NOMO-1 treated with DMSO at 0.1 percent for 48 hours (cell line): ENCODE measurements at regions not wholly inside any gene's neighbourhood (a gene's known extent, or its start where the extent isn't known, plus 50 kb on each side); places are given as distances from the start of the nearest gene placed in this dataset.

Source experiments
- DNase-seq: peaks from one replicate; lab custom pipeline; 2025; ENCODE audit not compliant: unreplicated experiment; lab: John Stamatoyannopoulos, UW

DNA sequence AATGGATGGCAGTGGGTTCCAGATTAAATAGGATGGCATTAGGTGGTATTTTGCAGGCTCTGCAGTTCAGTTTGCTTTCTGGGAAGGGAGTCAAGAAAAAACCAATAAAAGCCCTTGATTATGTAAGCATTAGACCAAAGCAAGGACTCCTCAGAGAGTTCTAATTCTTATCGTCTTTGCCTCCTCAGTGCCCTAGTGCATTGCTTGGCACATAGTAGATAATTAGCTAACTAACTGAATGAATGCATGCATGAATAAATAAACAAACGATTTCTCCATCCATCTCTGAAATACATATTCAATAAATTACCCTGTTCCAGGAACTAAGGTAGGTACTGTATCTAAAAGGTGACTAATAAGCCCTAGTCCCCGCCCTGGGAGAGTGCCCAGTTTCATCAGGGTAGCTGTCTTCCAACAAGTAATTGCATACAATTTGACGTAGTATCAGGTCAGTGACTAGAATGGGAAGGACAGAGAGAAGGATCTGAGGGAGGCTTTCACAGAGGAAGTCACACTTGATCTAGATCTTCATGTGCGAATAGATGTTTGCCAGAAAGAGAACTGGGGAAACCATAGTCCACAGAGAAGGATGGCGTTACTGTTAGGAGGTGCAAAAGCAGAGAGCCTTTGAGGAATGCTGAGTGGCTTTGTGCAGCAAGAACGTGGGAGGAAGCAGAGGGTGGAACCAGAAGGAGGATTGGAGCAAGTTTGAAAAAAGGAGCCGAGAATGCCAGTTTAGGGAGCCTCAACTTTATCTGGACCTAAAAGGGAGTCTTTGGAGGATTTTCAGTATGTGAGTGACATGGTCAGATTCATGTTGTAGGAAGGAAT, 111.4 kb downstream of the TBX19 start:
- DNase-seq, result no peak

DNA sequence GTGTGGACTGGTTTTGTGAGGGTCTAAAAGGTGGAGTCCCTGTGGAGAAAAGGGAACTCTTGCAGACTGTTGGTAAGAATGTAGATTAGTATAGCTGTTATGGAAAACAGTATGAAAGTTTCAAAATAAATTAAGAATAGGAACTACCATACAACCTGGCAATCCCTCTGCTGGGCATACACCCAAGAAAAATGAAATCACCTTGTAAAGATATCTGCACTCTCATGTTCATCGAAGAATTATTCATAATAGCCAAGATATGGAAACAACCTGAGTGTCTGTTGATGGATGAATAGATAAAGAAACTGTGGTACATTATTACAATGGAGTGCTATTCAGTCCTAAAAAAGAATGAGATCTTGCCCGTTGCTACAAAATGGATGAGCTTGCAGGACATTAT, 109.6 kb downstream of the TBX19 start:
- DNase-seq, result no peak

DNA sequence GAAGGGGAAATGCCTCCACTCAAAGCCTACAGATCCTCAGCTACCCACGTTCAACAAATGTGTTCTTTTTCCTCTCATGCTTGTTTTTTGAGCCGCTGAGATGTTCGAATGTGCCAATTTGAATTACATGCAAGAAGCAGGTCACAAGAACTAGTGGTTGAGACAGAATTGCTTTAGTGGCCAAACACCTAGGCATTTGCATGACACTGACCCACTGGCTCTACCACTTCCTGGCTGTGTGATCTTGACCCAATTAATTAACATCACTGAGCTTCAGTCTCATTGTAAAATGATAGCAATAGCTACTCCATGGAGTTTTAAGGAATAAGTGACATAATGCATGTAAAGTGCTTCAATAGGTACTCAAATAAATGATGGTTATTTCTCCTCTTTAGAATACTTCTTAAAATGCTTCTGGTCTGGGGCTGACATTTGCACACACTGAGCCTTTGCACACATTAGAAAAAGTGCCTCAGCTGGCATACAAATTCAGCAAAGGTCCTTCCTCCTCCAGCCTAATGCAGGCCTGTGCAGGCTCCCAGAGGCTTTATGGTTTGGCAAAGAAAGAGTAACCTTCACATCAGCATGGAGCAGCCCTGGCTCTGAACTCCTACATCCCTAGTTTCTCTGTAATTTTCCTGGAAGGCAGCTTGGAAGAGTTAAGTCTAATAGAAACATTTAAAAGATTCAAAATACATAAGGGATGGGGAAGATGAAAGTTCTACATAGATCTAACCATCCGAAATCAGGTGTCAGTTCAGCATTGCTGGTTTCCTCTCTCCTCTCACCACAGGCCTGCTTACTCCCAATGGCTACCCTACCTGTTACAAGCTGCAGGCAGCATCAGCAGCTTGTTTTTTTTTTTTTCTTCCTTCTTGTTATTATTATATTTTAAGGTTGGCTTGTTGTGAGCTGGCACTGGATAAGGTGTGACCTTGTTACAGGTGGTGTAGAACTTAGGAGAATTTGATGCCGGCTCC, 107.4 kb downstream of the TBX19 start:
- DNase-seq, result no peak

DNA sequence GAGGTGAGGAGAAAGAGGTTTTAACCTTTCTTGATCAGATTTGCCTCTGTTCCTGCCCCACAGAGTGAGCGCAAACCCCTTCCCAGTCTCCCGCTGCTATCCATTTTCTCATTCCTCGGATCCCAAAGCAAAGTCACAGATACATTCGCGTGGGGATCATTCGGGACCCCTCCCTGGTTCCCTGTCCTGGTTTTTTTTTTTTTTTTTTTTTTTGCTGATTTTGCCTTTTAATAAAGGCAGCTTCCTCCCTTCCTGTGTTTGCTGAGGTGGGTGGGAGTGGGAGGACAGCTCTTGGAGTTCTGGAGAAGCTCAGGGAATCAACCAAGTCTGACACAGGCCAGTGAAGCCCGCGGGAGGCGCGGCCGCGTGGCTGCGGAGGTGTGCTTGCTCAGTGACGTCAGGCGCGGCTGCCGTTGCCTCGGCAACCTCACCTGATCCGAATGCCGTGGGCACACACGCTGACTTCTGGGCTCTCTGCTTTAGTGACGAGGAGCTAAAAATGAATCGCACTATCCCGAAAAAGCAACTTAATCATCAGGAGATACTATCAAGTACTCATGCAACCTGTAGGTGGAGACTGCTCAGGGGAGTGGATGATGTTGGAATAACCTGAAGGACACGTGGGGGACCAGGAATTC, 106.4 kb downstream of the TBX19 start:
- DNase-seq, result no peak

DNA sequence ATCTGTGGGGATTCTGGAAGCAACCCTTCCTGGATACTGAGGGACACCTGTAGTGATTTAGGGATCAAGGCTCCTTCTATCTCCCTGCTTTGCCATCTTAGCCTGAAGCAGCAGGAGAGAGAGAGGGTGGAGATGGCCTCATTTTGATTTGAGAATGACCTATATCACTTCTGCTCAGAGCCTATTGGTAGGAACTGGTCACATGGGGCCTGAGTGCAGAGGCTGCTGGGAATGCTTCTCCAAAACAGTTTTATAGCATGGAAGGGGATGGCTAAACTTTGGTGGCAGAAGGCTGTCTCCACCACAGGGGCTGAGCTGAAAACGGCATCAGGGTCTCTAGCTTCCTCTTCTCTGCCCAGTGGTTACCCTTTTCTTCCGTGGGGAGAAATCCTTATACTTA, 105.8 kb downstream of the TBX19 start:
- no peak for DNase-seq

DNA sequence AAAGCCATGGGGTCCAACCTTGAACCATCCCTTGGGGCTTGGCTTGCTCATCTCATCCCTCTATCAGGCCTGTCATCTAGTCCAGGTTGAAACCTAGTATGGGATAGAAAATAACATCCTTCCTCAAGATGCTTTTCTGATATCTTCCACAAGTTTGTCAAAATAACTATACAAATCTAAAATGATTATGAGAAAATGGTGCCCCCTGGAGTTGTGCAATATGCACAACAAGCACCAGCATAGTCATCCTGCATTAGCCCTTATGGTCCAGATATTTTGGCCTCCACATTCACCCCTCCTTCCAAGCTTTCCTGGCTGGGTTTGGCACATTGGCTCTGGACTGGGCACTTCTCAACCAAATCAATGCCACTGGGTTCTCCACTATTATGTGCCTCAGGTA, 101.2 kb downstream of the TBX19 start:
- no peak for DNase-seq

DNA sequence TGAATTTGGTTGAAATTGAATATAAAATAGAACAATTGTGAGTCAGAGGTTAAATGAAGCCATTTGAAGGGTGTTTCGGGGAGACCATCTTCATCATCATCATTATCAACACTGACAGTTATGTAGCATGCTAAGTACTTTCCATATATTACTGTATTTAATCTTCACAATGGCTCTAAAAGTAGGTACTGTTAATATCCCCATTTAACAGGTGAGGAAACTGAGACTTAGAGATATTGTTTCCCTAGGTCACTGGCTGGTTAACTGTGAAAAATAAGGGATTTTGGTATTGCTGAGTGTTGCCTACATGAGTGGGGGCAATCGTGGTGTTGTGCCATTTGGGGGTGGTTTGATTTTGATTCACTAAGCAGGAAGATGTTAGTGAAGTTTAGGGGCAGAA, 100.3 kb downstream of the TBX19 start:
- no peak for DNase-seq

DNA sequence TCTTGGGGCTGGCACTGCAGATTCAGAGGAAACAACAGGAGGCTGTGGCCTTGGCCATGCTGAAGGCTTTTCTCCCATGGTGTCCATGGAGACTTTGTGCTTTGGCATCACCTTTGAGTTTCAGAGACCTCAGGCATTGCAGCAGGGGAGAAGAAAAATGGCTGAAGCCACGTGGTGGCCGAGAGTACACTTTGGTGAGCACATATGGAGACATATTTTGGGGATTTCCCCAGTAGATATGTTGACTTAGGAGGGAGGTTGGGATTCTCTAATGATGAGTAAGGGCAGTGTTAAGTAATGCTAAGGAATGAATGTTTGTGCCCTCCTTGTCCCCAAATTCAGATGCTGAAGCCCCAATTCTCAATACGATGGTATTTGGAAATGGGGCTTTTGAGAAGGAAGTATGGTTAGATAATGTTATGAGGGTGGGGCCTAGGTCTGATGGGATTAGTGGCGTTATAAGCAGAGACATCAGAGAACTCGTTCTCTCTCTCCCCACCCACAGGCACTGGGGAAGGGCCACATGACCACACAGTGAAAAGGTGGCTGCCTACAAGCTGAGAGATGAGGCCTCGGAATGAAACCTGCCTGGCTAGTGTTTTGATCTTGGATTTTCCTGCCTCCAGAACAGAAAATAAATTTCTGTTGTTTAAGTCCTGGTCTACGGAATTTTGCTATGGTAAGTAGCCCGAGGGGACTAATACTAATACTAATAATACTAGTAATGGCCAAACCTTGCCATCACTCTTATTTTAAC, 98.6 kb downstream of the TBX19 start:
- DNase-seq, result no peak

DNA sequence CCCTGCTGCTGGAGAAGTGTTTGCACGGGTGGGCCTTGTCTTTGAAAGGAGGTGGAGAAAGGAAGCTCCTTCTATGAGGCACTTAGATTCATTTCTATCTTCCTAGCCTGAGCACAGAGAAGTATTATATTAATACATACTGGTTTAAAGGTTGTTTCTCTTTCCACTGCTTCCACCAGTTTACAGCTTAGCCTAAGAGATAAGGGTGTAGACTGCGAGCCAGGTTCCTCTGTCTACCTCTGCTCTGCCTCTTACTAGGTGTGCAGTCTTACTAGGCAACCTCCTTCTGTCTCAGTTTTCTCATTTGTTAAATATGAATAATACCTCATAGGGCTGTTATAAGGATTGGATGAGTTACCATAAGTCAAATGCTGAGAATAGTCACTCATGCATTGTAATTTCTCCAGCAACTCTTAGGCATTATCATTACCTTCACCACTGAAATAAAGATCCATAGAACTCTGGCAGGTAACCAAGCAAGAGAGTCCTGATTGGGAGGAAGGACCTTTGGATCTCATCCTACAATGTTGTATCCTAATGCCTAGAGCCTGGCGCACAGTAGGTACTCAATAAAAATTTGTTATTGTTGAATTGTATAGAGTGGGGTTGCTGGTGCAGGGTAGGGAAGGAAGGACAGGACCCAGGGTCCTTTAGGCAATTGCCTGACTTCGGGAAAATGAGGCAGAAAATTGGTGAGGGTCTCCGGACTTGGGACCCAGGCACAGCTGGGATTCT, 95.1 kb downstream of the TBX19 start:
- DNase-seq, result no peak

DNA sequence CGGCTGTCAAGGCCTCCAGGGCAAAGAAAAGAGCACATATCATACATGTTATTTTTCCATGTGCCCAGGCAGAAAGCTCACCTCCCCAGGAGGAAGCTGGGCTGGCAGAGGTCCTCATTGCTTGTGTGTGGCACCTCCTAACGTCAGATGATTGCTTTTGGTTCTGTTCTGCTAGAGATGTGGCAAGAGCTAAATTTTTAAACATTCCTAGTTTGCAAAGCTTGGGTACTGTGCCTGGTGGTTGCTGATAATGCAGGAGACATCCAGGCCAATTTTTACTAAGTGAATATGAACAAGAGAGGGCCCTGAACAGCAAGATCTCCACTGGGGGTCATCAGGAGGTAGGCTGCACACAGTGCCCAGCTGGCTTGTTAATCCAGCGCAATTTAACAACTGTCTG, 93.9 kb downstream of the TBX19 start:
- DNase-seq, result no peak

DNA sequence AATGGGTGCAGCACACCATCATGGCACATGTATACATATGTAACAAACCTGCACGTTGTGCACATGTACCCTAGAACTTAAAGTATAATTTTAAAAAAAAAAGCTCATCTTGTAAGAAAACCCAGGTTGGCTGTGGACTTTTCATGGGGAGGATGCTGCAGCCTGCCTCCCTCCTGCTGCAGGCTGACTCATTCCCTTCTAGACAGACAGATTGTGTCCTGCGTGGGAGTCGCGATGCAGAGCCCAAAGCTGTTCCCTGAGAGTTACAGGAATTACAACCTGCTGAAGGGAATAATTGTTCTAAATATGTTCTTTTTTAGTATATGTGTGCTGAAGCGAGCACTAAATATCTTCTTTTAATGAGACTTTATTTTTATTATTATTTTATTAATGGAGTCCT, 93.2 kb downstream of the TBX19 start:
- DNase-seq, result no peak

DNA sequence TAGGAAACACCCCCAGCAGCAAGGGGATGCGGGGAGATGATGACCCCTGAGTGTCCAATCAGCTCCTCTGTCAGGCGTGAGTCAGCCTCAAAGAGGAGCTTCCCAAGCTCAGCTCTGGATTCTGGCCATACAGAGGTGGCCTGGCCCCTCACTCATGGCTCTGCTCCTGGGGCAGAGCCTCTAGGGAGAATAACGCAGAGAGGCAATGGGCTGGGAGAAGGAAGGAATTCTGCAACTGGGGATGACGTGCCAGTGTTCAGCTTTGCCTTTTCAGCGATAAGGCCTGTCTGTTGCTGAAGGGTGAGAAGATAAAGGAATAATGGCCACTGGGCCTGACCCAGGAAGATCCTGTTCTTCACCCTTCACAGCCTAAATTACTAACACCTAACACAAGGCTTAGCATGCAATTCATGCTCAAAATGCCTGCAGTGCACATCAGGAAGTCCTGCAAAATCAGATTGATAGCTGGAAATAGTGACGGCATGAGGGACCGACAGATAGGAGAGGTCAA, 92.2 kb downstream of the TBX19 start:
- no peak for DNase-seq

DNA sequence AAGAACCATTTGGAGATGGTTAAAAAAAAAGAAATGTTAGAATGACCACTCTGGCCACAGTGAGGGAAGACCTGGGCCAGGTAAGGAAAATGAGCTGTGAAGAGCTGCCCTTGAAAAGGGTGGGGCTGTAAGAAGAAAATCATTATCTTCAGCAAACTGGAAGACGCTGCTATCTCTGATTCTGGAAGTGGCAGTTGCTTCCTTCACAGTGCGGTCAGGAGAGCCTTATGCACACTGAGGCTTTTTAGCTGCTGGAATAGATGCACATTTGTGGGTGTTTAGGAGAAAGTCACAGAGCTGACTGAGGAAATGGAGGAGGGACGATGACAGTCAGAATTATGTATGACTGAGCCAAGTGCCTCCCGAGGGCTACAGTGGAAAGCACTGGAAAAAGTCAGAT, 91.6 kb downstream of the TBX19 start:
- DNase-seq, result no peak

DNA sequence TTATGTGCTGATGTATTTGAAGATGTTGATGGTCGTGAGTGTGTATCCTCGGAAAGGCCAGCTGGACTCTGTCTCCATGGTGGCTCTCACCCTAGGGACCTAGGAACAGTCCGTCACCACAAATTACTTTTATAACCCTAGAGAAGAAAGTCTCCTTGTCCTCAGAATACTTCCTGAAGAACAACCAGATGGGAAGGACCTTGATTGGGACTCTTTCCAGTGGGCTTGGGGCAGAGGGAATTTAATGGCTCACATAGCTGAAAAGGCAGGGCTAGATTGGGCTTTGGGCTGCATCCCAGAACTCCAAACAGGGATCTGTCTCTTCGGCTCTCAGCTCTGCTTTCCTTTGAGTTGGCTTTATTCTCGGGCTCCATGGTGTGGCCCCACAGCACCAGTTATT, 90.8 kb downstream of the TBX19 start:
- no peak for DNase-seq

DNA sequence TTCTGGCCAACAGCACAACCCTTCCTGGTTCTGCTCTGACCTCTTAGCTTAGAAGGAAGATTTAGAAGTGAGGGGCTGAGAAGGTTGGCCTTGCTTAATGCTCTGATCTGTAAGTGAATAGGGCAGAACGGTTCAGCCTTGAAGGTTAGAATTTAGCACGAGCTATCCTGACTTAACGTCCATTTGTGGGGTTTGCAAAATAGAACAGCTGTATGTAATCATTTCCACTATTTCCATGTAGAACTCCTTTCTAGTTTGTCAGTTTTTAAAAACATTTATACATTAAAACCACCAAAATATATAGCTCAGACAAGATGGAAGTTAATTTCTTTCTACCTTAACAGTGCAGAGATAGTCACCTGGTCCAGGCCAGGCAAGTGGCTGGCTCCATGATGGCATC, 89.9 kb downstream of the TBX19 start:
- DNase-seq, result no peak

DNA sequence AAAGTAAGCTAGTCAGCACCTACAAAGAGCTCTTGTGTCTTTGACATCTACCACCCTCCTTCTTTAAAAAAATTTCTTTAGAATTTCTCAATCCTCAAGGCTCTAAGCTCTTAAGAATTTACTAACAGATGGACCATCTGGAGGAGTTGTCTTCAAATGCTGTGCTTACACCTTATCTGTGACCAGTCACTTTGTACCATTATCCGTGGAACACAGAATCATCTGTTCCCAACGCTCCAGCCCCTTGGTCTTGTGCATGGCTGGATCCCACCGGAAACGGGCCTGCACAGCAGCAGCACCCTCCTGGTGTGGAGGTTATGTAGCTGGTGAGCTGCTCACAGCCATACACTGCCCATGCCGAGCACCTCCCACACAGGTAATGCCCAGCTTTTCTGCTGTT, 89.0 kb downstream of the TBX19 start:
- no peak for DNase-seq

DNA sequence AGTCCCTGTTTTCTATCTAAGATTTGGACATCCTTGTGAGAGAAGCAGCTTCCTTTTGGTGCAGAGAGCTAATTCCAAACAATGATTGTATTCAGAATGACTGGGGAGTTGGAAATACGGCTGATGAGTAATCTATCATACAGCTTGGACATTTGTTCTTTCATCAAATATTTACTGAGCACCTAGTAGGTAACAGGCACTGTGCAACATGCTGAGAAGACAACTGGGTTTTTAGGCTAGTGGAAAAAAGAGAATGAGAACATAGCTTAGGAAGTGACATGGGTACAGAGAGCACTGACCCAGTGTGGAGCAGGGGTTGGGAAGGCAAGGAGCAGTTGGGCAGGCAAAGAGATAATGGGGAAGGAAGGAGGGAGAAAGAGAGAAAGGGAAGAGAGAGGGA, 87.5 kb downstream of the TBX19 start:
- no peak for DNase-seq

DNA sequence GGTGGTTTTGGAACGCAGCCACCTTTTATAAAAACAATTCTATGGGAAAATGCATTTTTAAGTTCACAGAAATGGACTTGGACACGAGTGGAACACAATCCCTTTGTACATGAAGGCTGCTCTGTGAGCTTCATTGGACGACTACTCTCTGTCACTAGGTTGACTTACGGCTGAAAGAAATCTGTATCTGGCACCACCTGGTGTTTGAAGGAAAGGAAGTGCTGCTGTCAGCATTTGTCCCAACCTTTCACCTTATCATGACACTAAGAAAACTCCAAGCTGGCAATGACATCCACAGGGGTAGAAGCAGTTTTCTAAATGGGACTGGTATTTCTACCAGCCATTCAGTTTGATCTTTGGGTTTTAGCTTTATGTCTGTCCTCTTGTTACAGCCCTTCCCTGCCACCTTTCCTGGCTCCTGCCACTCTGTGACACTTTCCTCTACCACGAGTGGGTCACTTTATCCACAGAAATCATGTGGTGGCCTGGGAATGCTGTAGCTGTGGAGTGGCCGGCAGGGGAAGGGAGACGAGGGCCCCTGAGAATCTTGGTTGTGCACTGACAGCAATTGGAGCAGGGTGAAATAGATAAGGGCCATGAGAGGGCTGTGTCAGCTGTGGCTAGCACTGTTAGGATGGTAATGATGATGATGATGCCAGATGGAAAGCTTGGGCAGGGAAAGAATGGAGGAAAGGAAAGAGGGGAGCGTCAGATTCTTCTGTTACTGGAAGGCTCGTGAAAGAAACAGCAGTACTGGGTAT, 85.2 kb downstream of the TBX19 start:
- no peak for DNase-seq
